ENCODE measurements at regions not wholly inside any gene's neighbourhood (a gene's known extent, or its start where the extent isn't known, plus 50 kb on each side); places are given as distances from the start of the nearest gene placed in this dataset.

GRCh38 chr9:108800632-108801099, 55.1 kb downstream of the ACTL7B start:
- no peak for TF ChIP-seq CTCF (IDR thresholded peaks at IDR 0.05; ENCODE audit: low read depth, low read length, poor library complexity, severe bottlenecking)
- TF ChIP-seq EZH2phosphoT487 (IDR thresholded peaks at IDR 0.05; ENCODE audit: borderline replicate concordance, low read length), result no peak
